ENCODE measurements at regions not wholly inside any gene's neighbourhood (a gene's known extent, or its start where the extent isn't known, plus 50 kb on each side); places are given as distances from the start of the nearest gene placed in this dataset.

GRCh38 chr15:92305343-92305742 is 88.3 kb upstream of the ST8SIA2 start:
- CTCF ChIA-PET = interaction anchor here (0.7 to 1.3 kb wide), 3 partner anchors 11 to 520 kb away, joined by 3 to 4 read pairs (median 3); no protein-coding TSS in a partner anchor
- Histone ChIP-seq H3K27me3 (replicated peaks in 1 of 2; ENCODE audit: control insufficient read depth in 2 of 2, insufficient read depth in 2 of 2, low read length in 1 of 2) (no peaks in the 10 kb centered on the region; a peak in 1 of 4 replicates), H3K36me3 (ENCODE audit: control insufficient read depth in 2 of 2, insufficient read depth in 2 of 2, low read length in 1 of 2) (no peaks in the 10 kb centered on the region), H4K20me1 (ENCODE audit: control insufficient read depth, insufficient read depth) (no peaks in the 10 kb centered on the region), H3K9me3 (replicated peaks; ENCODE audit: control insufficient read depth, insufficient read depth, low read length) (no peaks in the 10 kb centered on the region), H3K27ac (ENCODE audit: control insufficient read depth, insufficient read depth) (no peak overlapping the region), H3K79me2 (ENCODE audit: control insufficient read depth, insufficient read depth, low read length) (no peaks in the 10 kb centered on the region), H3K4me2 (ENCODE audit: control insufficient read depth, insufficient read depth) (no peak overlapping the region), H3K4me1 (ENCODE audit: control insufficient read depth, insufficient read depth, low read length) (no peaks in the 10 kb centered on the region), H2AFZ (ENCODE audit: control insufficient read depth, low read depth, low read length) (no peak overlapping the region), H3K4me3 (no peak overlapping the region), H3K9ac (ENCODE audit: control insufficient read depth, insufficient read depth, low read length) (no peak overlapping the region)
- TF ChIP-seq BMI1 (IDR thresholded peaks at IDR 0.05; ENCODE audit: borderline replicate concordance) = no peak
- TF ChIP-seq NFYA (IDR thresholded peaks at IDR 0.05; ENCODE audit: borderline replicate concordance, low read depth, low read length) = no peak
- TF ChIP-seq FOXM1 (IDR thresholded peaks at IDR 0.05; ENCODE audit: low read depth, low read length) = no peak
- no peak for TF ChIP-seq SUZ12 (IDR thresholded peaks at IDR 0.05; ENCODE audit: unreplicated experiment)
- TF ChIP-seq BRCA1 (IDR thresholded peaks at IDR 0.05; ENCODE audit: low read depth, low read length) = no peak
- TF ChIP-seq TAF1 (IDR thresholded peaks at IDR 0.05; ENCODE audit: borderline replicate concordance, low read depth, low read length) = no peak
- no peak for TF ChIP-seq STAT3 (IDR thresholded peaks at IDR 0.05; ENCODE audit: low read depth, low read length)
- FAIRE-seq (no peak), ATAC-seq (no peak), DNase-seq (ENCODE audit: low read depth, low spot score) (no peak)
- 0% methylated on average over 2 of the region's 2 CpGs for WGBS (ENCODE audit: insufficient coverage, insufficient replicate concordance, low lambda C conversion rate, missing lambda C conversion rate)
- SMC1A ChIA-PET (ENCODE audit: uncharacterized antibody, unreplicated experiment) = no interaction called here
- no TSS peak for BruUV-seq (replicated peaks)
- POLR2A ChIA-PET = no interaction called here
- intact Hi-C loops (cut with micrococcal nuclease; ENCODE audit: unreplicated experiment) = no loop called here
- RAD21 ChIA-PET (ENCODE audit: unreplicated experiment) = no interaction called here
- in situ Hi-C loops (cut with MboI) = no loop called here

- no peaks in the 10 kb centered on the region for H3K4me1 ChIP-seq (ENCODE audit: control insufficient read depth, insufficient read depth, low read length)
- intact Hi-C loops (cut with micrococcal nuclease; ENCODE audit: unreplicated experiment) = no loop called here
- H3K9me3 ChIP-seq (replicated peaks; ENCODE audit: control insufficient read depth, insufficient read depth, low read length) = no peaks in the 10 kb centered on the region
- TF ChIP-seq NFXL1 (IDR thresholded peaks at IDR 0.05; ENCODE audit: borderline replicate concordance) (no peak), MXI1 (IDR thresholded peaks at IDR 0.05; ENCODE audit: low read depth, low read length) (no peak), CTCF (IDR thresholded peaks at IDR 0.05 in 2 of 3, conservative IDR thresholded peaks at IDR 0.05 in 1 of 3; ENCODE audit: control insufficient read depth in 2 of 3, extremely low read depth in 1 of 3, insufficient read depth in 1 of 3, low read depth in 3 of 3, low read length in 3 of 3) (0 out of 6 replicates have a peak, but pooled peaks of 1 of the 3 experiments have one; percentile 1)
- H3K9ac ChIP-seq (ENCODE audit: control insufficient read depth, insufficient read depth, low read length) = no peak overlapping the region
- ChIA-PET SMC1A (ENCODE audit: uncharacterized antibody, unreplicated experiment) (no interaction called here), POLR2A (no interaction called here), CTCF (no interaction called here), RAD21 (ENCODE audit: unreplicated experiment) (no interaction called here)
- no peaks in the 10 kb centered on the region; a peak in 1 of 4 replicates for H3K27me3 ChIP-seq (replicated peaks in 1 of 2; ENCODE audit: control insufficient read depth in 2 of 2, insufficient read depth in 2 of 2, low read length in 1 of 2)
- no peaks in the 10 kb centered on the region for H4K20me1 ChIP-seq (ENCODE audit: control insufficient read depth, insufficient read depth)
- no peaks in the 10 kb centered on the region for H3K36me3 ChIP-seq (ENCODE audit: control insufficient read depth in 2 of 2, insufficient read depth in 2 of 2, low read length in 1 of 2)
- WGBS (ENCODE audit: insufficient coverage, insufficient replicate concordance, low lambda C conversion rate, missing lambda C conversion rate) = 13% methylated on average over 4 of the region's 4 CpGs
- no peak overlapping the region for H2AFZ ChIP-seq (ENCODE audit: control insufficient read depth, low read depth, low read length)
- ATAC-seq (no peak), FAIRE-seq (peak; percentile 23), DNase-seq (ENCODE audit: low read depth, low spot score) (no peak)
- BruUV-seq (replicated peaks) = no TSS peak
- in situ Hi-C loops (cut with MboI) = no loop called here
- no peak overlapping the region for H3K27ac ChIP-seq (ENCODE audit: control insufficient read depth, insufficient read depth)
- H3K4me2 ChIP-seq (ENCODE audit: control insufficient read depth, insufficient read depth) = no peak overlapping the region
- H3K79me2 ChIP-seq (ENCODE audit: control insufficient read depth, insufficient read depth, low read length) = no peaks in the 10 kb centered on the region
- no peak overlapping the region for H3K4me3 ChIP-seq
Measured at GRCh38 chr15:92306663-92307062, 87.0 kb upstream of the ST8SIA2 start.
